A549 (cell line): ENCODE measurements at regions not wholly inside any gene's neighbourhood (a gene's known extent, or its start where the extent isn't known, plus 50 kb on each side); places are given as distances from the start of the nearest gene placed in this dataset.

Source experiments
- ATAC-seq, 2 experiments: fragments of 200-7000 bp in 1 of 2; fragments of >200 bp in 1 of 2; cut with Nextera tagmentation in 1 of 2; cut with Tn5 transposase in 1 of 2; 3 replicates each; pipeline versions ENCODE4 v1.8.0 to v1.9.1; 2018 to 2020; ENCODE audit warnings: mild to moderate bottlenecking in 1 of 2, moderate library complexity in 1 of 2
- CTCF ChIA-PET: fragments of 300-600 bp; sonication (Branson Sonifier 250); formaldehyde crosslinking; extraction: SDS; loops from one replicate; lab custom pipeline; 2021; ENCODE audit warnings: antibody characterized with exemption, inconsistent platforms; lab: Yijun Ruan, JAX
- POLR2A ChIA-PET: fragments of 350-600 bp; formaldehyde crosslinking; extraction: SDS; loops from one replicate; lab custom pipeline; 2021; ENCODE audit warnings: antibody characterized with exemption, inconsistent platforms; lab: Yijun Ruan, JAX
- DNase-seq, 2 experiments: peaks; one replicate each; pipeline versions ENCODE4 v3.0.0 to v3.0.0-alpha.2; 2011 to 2016; ENCODE audit warnings: low read depth in 1 of 2, low spot score in 1 of 2
- FAIRE-seq: peaks from 2 replicates; lab custom pipeline; 2011; peaks lifted over from hg19 to GRCh38; lab: Jason Lieb, UNC
- H3K27ac ChIP-seq, 2 experiments: fragments of >200 bp; sonication (Bioruptor Twin); formaldehyde crosslinking; 3 replicates each; pipeline ENCODE4 v1.5.1; 2016 to 2017
- H3K4me1 ChIP-seq: fragments of >200 bp; sonication (Bioruptor Twin); formaldehyde crosslinking; 3 replicates; pipeline ENCODE4 v1.6.1; 2016
- H3K4me2 ChIP-seq: fragments of >200 bp; sonication (Bioruptor Twin); formaldehyde crosslinking; 3 replicates; pipeline ENCODE4 v1.6.1; 2016
- H3K4me3 ChIP-seq: fragments of >200 bp; sonication (Bioruptor Twin); formaldehyde crosslinking; 3 replicates; pipeline ENCODE4 v1.5.1; 2016
- H3K9me3 ChIP-seq: fragments of >200 bp; sonication (Bioruptor Twin); formaldehyde crosslinking; 3 replicates; pipeline ENCODE4 v1.6.1; 2016
- CBX8 ChIP-seq: fragments of 200-600 bp; sonication (generic); IDR thresholded peaks from 2 replicates; pipeline ENCODE4 v1.6.1; 2016
- E2F6 ChIP-seq: IDR thresholded peaks from 2 replicates; pipeline ENCODE4 v1.6.1; 2012; ENCODE audit warnings: low read depth, borderline replicate concordance
- EHMT2 ChIP-seq: fragments of 200-600 bp; sonication (generic); IDR thresholded peaks from 2 replicates; pipeline ENCODE4 v1.6.1; 2016; ENCODE audit warnings: antibody characterized with exemption, low read depth, mild to moderate bottlenecking, moderate library complexity
- ESRRA ChIP-seq: fragments of 150-350 bp; IDR thresholded peaks from 2 replicates; pipeline ENCODE4 v1.6.1; 2014; ENCODE audit warnings: mild to moderate bottlenecking, low read length, borderline replicate concordance
- FOSB ChIP-seq: fragments of 250-450 bp; sonication (Bioruptor Pico); IDR thresholded peaks from 2 replicates; pipeline ENCODE4 v1.5.0; 2020; ENCODE audit warnings: mild to moderate bottlenecking, moderate library complexity
- FOSL2 ChIP-seq, 2 experiments: fragments of 450-650 bp in 1 of 2; fragments of >200 bp in 1 of 2; sonication (Bioruptor Twin) in 1 of 2; formaldehyde crosslinking; IDR thresholded peaks; 2 replicates each; pipeline versions ENCODE4 v1.5.0 to v1.6.1; 2016 to 2020; ENCODE audit warnings: mild to moderate bottlenecking in 1 of 2, moderate library complexity in 1 of 2
- GATA3 ChIP-seq: IDR thresholded peaks from 2 replicates; pipeline ENCODE4 v1.6.1; 2012; ENCODE audit warnings: borderline replicate concordance
- HOXA7 ChIP-seq: fragments of 250-450 bp; sonication (Bioruptor Pico); IDR thresholded peaks from 2 replicates; pipeline ENCODE4 v1.5.0; 2020; ENCODE audit warnings: mild to moderate bottlenecking, moderate library complexity
- HOXB13 ChIP-seq: fragments of 250-450 bp; sonication (Bioruptor Pico); IDR thresholded peaks from 2 replicates; pipeline ENCODE4 v1.5.0; 2020; ENCODE audit warnings: low read depth, mild to moderate bottlenecking, moderate library complexity
- JUN ChIP-seq, 2 experiments: fragments of >200 bp; sonication (Bioruptor Twin); formaldehyde crosslinking; IDR thresholded peaks; 2 replicates in 1 of 2; 3 replicates in 1 of 2; pipeline ENCODE4 v1.6.1; 2016 to 2017
- JUNB ChIP-seq: fragments of >200 bp; sonication (Bioruptor Twin); formaldehyde crosslinking; IDR thresholded peaks from 2 replicates; pipeline ENCODE4 v1.6.1; 2016
- KDM1A ChIP-seq: fragments of 200-600 bp; sonication (generic); IDR thresholded peaks from 2 replicates; pipeline ENCODE4 v1.6.1; 2016; ENCODE audit warnings: low read depth, mild to moderate bottlenecking
- MAFK ChIP-seq: fragments of 450-650 bp; IDR thresholded peaks from 2 replicates; pipeline ENCODE4 v1.6.1; 2014; ENCODE audit not compliant: partially characterized antibody
- MAZ ChIP-seq: fragments of 150-350 bp; IDR thresholded peaks from 2 replicates; pipeline ENCODE4 v1.6.1; 2014; ENCODE audit warnings: antibody characterized with exemption, low read depth, low read length, borderline replicate concordance
- MYC ChIP-seq: IDR thresholded peaks from 2 replicates; pipeline ENCODE4 v1.6.1; 2012; ENCODE audit warnings: mild to moderate bottlenecking, inconsistent platforms, low read length, improper control_type of control experiment, borderline replicate concordance
- NR3C1 ChIP-seq: fragments of >200 bp; sonication (Bioruptor Twin); formaldehyde crosslinking; IDR thresholded peaks from 3 replicates; pipeline ENCODE4 v1.6.1; 2017
- POLR2A ChIP-seq: IDR thresholded peaks from 2 replicates; pipeline ENCODE4 v1.6.1; 2012; ENCODE audit warnings: mild to moderate bottlenecking, low read length
- POLR2AphosphoS2 ChIP-seq: conservative IDR thresholded peaks from 2 replicates; pipeline ENCODE4 v1.6.1; 2012; ENCODE audit warnings: low read length, improper control_type of control experiment, inconsistent platforms
- RCOR1 ChIP-seq: fragments of 150-350 bp; IDR thresholded peaks from 2 replicates; pipeline ENCODE4 v1.6.1; 2014; ENCODE audit warnings: antibody characterized with exemption, low read length, low read depth
- SMC3 ChIP-seq: fragments of >200 bp; sonication (Bioruptor Twin); formaldehyde crosslinking; IDR thresholded peaks from 3 replicates; pipeline ENCODE4 v1.6.1; 2018; ENCODE audit warnings: inconsistent platforms
- TFCP2L1 ChIP-seq: fragments of 250-450 bp; sonication (Bioruptor Pico); IDR thresholded peaks from 2 replicates; pipeline ENCODE4 v1.5.0; 2021; ENCODE audit warnings: mild to moderate bottlenecking
- ZC3H11A ChIP-seq: fragments of 450-650 bp; IDR thresholded peaks from 2 replicates; pipeline ENCODE4 v1.6.1; 2014; ENCODE audit warnings: antibody characterized with exemption, mild to moderate bottlenecking
- ZFP36 ChIP-seq: fragments of 450-650 bp; IDR thresholded peaks from 2 replicates; pipeline ENCODE4 v1.6.1; 2014; ENCODE audit warnings: borderline replicate concordance; ENCODE audit not compliant: partially characterized antibody
- ZSCAN20 ChIP-seq: fragments of 250-450 bp; sonication (Bioruptor Pico); IDR thresholded peaks from 2 replicates; pipeline ENCODE4 v1.8.0; 2022; ENCODE audit warnings: mild to moderate bottlenecking, moderate library complexity
- WGBS: methylation state at CpG from one replicate; pipeline ENCODE4 v1.1.6; 2017; ENCODE audit errors: missing lambda C conversion rate; 5-methylcytosine and 5-hydroxymethylcytosine counted together
- TF ChIP-seq, protein P1 (sequence below): fragments of 250-450 bp; sonication (Bioruptor Pico); IDR thresholded peaks from 2 replicates; pipeline ENCODE4 v1.5.0; 2020; ENCODE audit warnings: low read depth, mild to moderate bottlenecking, moderate library complexity

GRCh38 chr2:240219208-240219890, 78.9 kb upstream of the OTOS start (continued):
- TF ChIP-seq MAZ, result no peak
- TF ChIP-seq ESRRA, result no peak
- no peak for TF ChIP-seq MYC
- no peak for TF ChIP-seq ZFP36
- no peak for TF ChIP-seq JUN (IDR thresholded peaks at IDR 0.05)
- TF ChIP-seq, all 56 proteins: peak for 0

GRCh38 chr2:240220371-240220770, 79.9 kb upstream of the OTOS start:
- POLR2A ChIA-PET, result no interaction called here
- 26% methylated on average over 3 of the region's 3 CpGs for WGBS
- CTCF ChIA-PET, result no interaction called here

DNA sequence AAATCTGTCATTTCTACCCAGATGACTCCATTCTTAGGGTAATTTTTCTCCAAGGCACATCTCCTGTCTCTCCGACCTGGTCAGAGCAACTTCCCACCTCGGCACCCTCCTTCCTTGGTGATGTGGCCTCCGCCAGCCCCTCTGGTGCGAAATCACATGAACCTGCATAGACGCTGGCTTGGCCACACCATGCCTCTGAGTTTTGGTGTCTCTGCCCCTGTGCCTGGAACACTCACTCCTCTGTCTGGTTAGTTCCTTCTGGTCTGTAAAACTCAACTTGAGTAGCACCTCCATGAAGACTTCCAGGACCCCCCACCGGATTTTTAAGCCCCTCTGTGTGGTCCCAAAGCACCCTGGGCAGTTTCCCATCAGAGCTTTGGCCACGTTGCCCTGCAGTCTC, 83.2 kb upstream of the OTOS start:
- Histone ChIP-seq H3K4me1 (peaks cover 11% of the 10 kb centered on the region; the same call in 2 of the 3 replicates), H3K9me3 (peaks cover 6% of the 10 kb centered on the region), H3K4me3 (no peak overlapping the region), H3K4me2 (no peak overlapping the region), H3K27ac (no peak overlapping the region)
- TF ChIP-seq MAFK, result no peak
- no peak for TF ChIP-seq GATA3
- TF ChIP-seq TFCP2L1 (CRISPR knock-in tag), result no peak
- TF ChIP-seq EHMT2, result no peak
- no peak for TF ChIP-seq JUN (IDR thresholded peaks at IDR 0.05)
- no peak for TF ChIP-seq ZSCAN20
- no peak for TF ChIP-seq ESRRA
- TF ChIP-seq POLR2AphosphoS2, result no peak
- DNase-seq (no peak), ATAC-seq (no peak), FAIRE-seq (no peak)
- POLR2A ChIA-PET, result no interaction called here
- WGBS, result 43% methylated on average over 7 of the region's 7 CpGs
- CTCF ChIA-PET, result interaction anchor here (1.1 to 1.8 kb wide), 3 partner anchors 9 to 215 kb away, joined by 5 to 6 read pairs (median 5); no protein-coding TSS in a partner anchor

More at GRCh38 chr2:240220371-240220770, 79.9 kb upstream of the OTOS start:
- FAIRE-seq, result no peak
- peak; percentile 26 to 43 for DNase-seq
- H3K27ac ChIP-seq, result no peak overlapping the region
- H3K4me2 ChIP-seq, result peak overlapping the region; percentile 46
- H3K4me3 ChIP-seq, result no peak overlapping the region
- H3K4me1 ChIP-seq, result peaks cover 11% of the 10 kb centered on the region; the same call in 2 of the 3 replicates
- no peak for TF ChIP-seq FOSL2 (IDR thresholded peaks at IDR 0.05)
- no peak for TF ChIP-seq FOSL2 (CRISPR knock-in tag; IDR thresholded peaks at IDR 0.05)
- TF ChIP-seq GATA3, result no peak
- no peak for TF ChIP-seq ZC3H11A
- TF ChIP-seq, protein P1, sequence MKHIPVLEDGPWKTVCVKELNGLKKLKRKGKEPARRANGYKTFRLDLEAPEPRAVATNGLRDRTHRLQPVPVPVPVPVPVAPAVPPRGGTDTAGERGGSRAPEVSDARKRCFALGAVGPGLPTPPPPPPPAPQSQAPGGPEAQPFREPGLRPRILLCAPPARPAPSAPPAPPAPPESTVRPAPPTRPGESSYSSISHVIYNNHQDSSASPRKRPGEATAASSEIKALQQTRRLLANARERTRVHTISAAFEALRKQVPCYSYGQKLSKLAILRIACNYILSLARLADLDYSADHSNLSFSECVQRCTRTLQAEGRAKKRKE, result no peak
- TF ChIP-seq RCOR1, result no peak
- no peak for TF ChIP-seq NR3C1
- TF ChIP-seq MAFK, result no peak
- TF ChIP-seq EHMT2, result no peak
- no peak for TF ChIP-seq FOSB (CRISPR knock-in tag)
- no peak for TF ChIP-seq HOXB13
- no peak for TF ChIP-seq JUNB
- TF ChIP-seq E2F6, result no peak
- no peak for TF ChIP-seq SMC3
- no peak for TF ChIP-seq KDM1A
- TF ChIP-seq POLR2A, result no peak
- TF ChIP-seq CBX8, result no peak
- TF ChIP-seq HOXA7 (CRISPR knock-in tag), result no peak
- H3K9me3 ChIP-seq, result no peaks in the 10 kb centered on the region
- ATAC-seq, result peak; percentile 51 to 70; a peak in 4 of 6 replicates
